ENCODE measurements at regions not wholly inside any gene's neighbourhood (a gene's known extent, or its start where the extent isn't known, plus 50 kb on each side); places are given as distances from the start of the nearest gene placed in this dataset.

DNA sequence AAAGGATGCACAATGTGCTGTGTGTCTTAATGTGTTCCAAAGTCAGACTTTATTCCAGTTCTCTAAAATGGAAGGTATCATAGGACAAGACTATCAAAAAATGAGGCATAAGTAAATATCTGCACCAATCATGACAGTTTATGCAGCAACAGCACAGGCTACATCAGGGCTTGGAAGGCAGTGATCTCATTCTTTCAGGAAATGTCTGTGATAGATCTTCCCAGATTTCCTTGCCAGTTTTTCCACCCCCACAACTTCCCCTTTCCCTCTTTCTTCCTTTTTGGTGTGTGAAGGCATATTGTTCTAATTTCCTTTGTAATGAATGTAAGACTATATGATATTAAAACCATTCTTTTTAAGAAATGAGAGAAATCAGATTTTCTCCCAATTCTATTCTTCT is 326.7 kb downstream of the ATP23 start:
- Histone ChIP-seq H4K20me1 (ENCODE audit: insufficient read depth, low read length) (no peaks in the 10 kb centered on the region), H3K4me3 (ENCODE audit: low read depth in 1 of 2, low read length in 2 of 2) (no peak overlapping the region), H3K4me2 (ENCODE audit: insufficient read depth, low read length) (no peak overlapping the region), H3K79me2 (ENCODE audit: insufficient read depth, low read length) (no peaks in the 10 kb centered on the region), H3K9me3 (ENCODE audit: insufficient read depth, low read length, severe bottlenecking) (no peaks in the 10 kb centered on the region), H3K27me3 (ENCODE audit: insufficient read depth, low read length, poor library complexity) (no peaks in the 10 kb centered on the region), H2AFZ (ENCODE audit: low read depth, low read length) (no peak overlapping the region), H3K9ac (ENCODE audit: low read depth, low read length) (no peak overlapping the region), H3K4me1 (ENCODE audit: insufficient read depth, low read length) (no peaks in the 10 kb centered on the region), H3K36me3 (ENCODE audit: insufficient read depth, low read length) (no peaks in the 10 kb centered on the region), H3K27ac (ENCODE audit: low read length) (no peak overlapping the region)
- DNase-seq = no peak
- TF ChIP-seq, protein P1, sequence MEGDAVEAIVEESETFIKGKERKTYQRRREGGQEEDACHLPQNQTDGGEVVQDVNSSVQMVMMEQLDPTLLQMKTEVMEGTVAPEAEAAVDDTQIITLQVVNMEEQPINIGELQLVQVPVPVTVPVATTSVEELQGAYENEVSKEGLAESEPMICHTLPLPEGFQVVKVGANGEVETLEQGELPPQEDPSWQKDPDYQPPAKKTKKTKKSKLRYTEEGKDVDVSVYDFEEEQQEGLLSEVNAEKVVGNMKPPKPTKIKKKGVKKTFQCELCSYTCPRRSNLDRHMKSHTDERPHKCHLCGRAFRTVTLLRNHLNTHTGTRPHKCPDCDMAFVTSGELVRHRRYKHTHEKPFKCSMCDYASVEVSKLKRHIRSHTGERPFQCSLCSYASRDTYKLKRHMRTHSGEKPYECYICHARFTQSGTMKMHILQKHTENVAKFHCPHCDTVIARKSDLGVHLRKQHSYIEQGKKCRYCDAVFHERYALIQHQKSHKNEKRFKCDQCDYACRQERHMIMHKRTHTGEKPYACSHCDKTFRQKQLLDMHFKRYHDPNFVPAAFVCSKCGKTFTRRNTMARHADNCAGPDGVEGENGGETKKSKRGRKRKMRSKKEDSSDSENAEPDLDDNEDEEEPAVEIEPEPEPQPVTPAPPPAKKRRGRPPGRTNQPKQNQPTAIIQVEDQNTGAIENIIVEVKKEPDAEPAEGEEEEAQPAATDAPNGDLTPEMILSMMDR (IDR thresholded peaks at IDR 0.05; ENCODE audit: borderline replicate concordance, extremely low read depth, low read length, poor library complexity, severe bottlenecking) = no peak
- no peak for TF ChIP-seq EZH2 (IDR thresholded peaks at IDR 0.05; ENCODE audit: borderline replicate concordance, low read depth, low read length, severe bottlenecking)
- no peak for ATAC-seq (ENCODE audit: insufficient read depth, low read depth)

DNA sequence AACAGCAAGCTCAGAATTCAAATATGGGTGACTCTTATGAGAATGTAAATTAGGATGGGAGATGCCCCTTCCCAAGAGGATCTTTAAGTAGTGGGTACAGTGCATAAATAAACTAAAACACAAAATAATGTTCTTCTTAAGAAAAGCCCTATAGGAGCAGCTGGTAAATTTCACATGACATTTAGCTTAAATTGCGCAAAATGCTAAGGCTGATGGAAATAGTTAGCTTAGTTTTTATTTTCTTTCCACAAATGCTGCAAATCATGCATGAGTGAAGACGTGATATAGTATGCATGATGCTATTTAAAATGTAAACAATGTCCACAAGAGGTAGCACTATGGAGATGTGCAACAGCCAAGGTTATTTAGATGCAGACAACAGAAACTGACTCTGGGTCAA is 328.1 kb downstream of the ATP23 start:
- no peak overlapping the region for H2AFZ ChIP-seq (ENCODE audit: low read depth, low read length)
- no peaks in the 10 kb centered on the region for H3K36me3 ChIP-seq (ENCODE audit: insufficient read depth, low read length)
- no peaks in the 10 kb centered on the region for H4K20me1 ChIP-seq (ENCODE audit: insufficient read depth, low read length)
- H3K4me3 ChIP-seq (ENCODE audit: low read depth in 1 of 2, low read length in 2 of 2) = no peak overlapping the region
- no peak overlapping the region for H3K9ac ChIP-seq (ENCODE audit: low read depth, low read length)
- no peak for TF ChIP-seq EZH2 (IDR thresholded peaks at IDR 0.05; ENCODE audit: borderline replicate concordance, low read depth, low read length, severe bottlenecking)
- TF ChIP-seq, protein P1 (IDR thresholded peaks at IDR 0.05; ENCODE audit: borderline replicate concordance, extremely low read depth, low read length, poor library complexity, severe bottlenecking) = no peak
- no peaks in the 10 kb centered on the region for H3K4me1 ChIP-seq (ENCODE audit: insufficient read depth, low read length)
- no peak overlapping the region for H3K4me2 ChIP-seq (ENCODE audit: insufficient read depth, low read length)
- no peak overlapping the region for H3K27ac ChIP-seq (ENCODE audit: low read length)
- DNase-seq (no peak), ATAC-seq (ENCODE audit: insufficient read depth, low read depth) (no peak)
- H3K9me3 ChIP-seq (ENCODE audit: insufficient read depth, low read length, severe bottlenecking) = no peaks in the 10 kb centered on the region
- H3K79me2 ChIP-seq (ENCODE audit: insufficient read depth, low read length) = no peaks in the 10 kb centered on the region
- no peaks in the 10 kb centered on the region for H3K27me3 ChIP-seq (ENCODE audit: insufficient read depth, low read length, poor library complexity)

DNA sequence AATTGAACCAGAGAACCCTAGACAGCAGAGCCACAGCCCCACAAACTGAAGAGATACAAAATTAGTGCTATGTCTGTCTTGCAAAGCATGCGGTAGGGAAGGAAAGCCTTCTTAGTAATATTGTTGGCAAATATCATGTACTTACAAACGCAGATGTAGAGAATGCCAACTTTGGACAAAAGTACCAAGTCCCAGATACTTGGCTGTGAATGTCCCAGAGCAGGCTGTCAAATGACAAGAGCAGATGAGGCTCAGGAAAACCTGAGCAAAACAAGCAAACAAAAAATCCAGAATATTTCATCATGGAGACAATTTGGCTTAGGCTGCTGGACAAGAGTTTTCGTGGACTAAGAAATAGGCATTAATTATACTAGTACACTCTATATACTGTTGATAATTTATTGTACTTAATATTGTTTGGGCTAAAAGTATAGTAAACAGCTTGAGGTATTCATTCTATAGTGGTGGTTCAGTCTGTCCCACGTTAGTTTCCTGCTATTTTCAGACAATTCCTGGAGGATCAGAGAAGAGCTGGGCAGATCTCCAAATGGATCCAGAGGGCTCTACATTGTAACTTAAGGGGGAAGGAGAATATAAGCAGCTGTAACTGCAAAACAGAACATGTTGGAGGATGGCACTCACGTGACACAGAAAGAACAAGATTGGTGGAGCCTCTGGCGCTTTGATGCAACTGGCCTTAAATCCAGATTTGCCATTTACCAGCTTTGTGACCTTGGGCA is 329.8 kb downstream of the ATP23 start:
- Histone ChIP-seq H3K27me3 (ENCODE audit: insufficient read depth, low read length, poor library complexity) (no peaks in the 10 kb centered on the region), H2AFZ (ENCODE audit: low read depth, low read length) (no peak overlapping the region), H3K4me1 (ENCODE audit: insufficient read depth, low read length) (no peaks in the 10 kb centered on the region), H3K4me3 (ENCODE audit: low read depth in 1 of 2, low read length in 2 of 2) (no peak overlapping the region), H3K36me3 (ENCODE audit: insufficient read depth, low read length) (no peaks in the 10 kb centered on the region), H3K79me2 (ENCODE audit: insufficient read depth, low read length) (no peaks in the 10 kb centered on the region), H3K9me3 (ENCODE audit: insufficient read depth, low read length, severe bottlenecking) (no peaks in the 10 kb centered on the region), H4K20me1 (ENCODE audit: insufficient read depth, low read length) (no peaks in the 10 kb centered on the region), H3K4me2 (ENCODE audit: insufficient read depth, low read length) (no peak overlapping the region), H3K9ac (ENCODE audit: low read depth, low read length) (no peak overlapping the region), H3K27ac (ENCODE audit: low read length) (no peak overlapping the region)
- DNase-seq (no peak), ATAC-seq (ENCODE audit: insufficient read depth, low read depth) (no peak)
- TF ChIP-seq EZH2 (IDR thresholded peaks at IDR 0.05; ENCODE audit: borderline replicate concordance, low read depth, low read length, severe bottlenecking) = no peak
- TF ChIP-seq, protein P1 (IDR thresholded peaks at IDR 0.05; ENCODE audit: borderline replicate concordance, extremely low read depth, low read length, poor library complexity, severe bottlenecking) = no peak
